K562 (cell line): ENCODE measurements at regions not wholly inside any gene's neighbourhood (a gene's known extent, or its start where the extent isn't known, plus 50 kb on each side); places are given as distances from the start of the nearest gene placed in this dataset.

ENCODE experiments used
- ATAC-seq: fragments of 200-7000 bp; cut with Tn5 transposase; 3 replicates; pipeline ENCODE4 v1.9.1; 2020; ENCODE audit warnings: moderate library complexity
- BruUV-seq: library from RNA; stranded (reverse); fragments of 400-500 nt; replicated peaks from 2 replicates; lab custom pipeline; 2021; lab: Mats Ljungman, UMichigan
- CTCF ChIA-PET: fragments of 300-600 bp; formaldehyde crosslinking; extraction: SDS; loops from one replicate; lab custom pipeline; 2021; ENCODE audit warnings: low intra/inter-chr PET ratio; lab: Yijun Ruan, JAX
- POLR2A ChIA-PET: fragments of 300-600, 350-650 bp; sonication (Branson Sonifier 250); formaldehyde crosslinking; extraction: SDS; loops from one replicate; lab custom pipeline; 2021; ENCODE audit warnings: antibody characterized with exemption, inconsistent platforms; lab: Yijun Ruan, JAX
- DNase-seq, 4 experiments: peaks; one replicate each; pipeline versions ENCODE4 v3.0.0 to v3.0.0-alpha.2; 2011 to 2018; ENCODE audit warnings: low spot score in 3 of 4, mixed read lengths in 3 of 4; ENCODE audit errors: extremely low read depth in 1 of 4
- FAIRE-seq: peaks from 2 replicates; lab custom pipeline; 2011; peaks lifted over from hg19 to GRCh38; lab: Jason Lieb, UNC
- H2AFZ ChIP-seq: 2 replicates; pipeline ENCODE4 v1.6.0; 2011; ENCODE audit warnings: low read depth, low read length, control low read depth, inconsistent platforms
- H3K27ac ChIP-seq: fragments of 200-600 bp; 3 replicates; pipeline ENCODE4 v1.8.0; 2011; ENCODE audit warnings: low read depth, mild to moderate bottlenecking, control low read depth, inconsistent platforms, low read length, moderate library complexity, mixed read lengths; ENCODE audit errors: extremely low read depth
- H3K27me3 ChIP-seq, 2 experiments: fragments of 300-600 bp in 1 of 2; 2 replicates in 1 of 2; 3 replicates in 1 of 2; pipeline versions ENCODE4 v1.6.0 to v1.8.0; 2011; ENCODE audit warnings: inconsistent platforms in 2 of 2, low read length in 2 of 2, mild to moderate bottlenecking in 1 of 2, mixed read lengths in 1 of 2, moderate library complexity in 1 of 2; ENCODE audit not compliant: control insufficient read depth in 2 of 2, insufficient read depth in 2 of 2
- H3K36me3 ChIP-seq: fragments of 300-600 bp; 3 replicates; pipeline ENCODE4 v1.8.0; 2011; ENCODE audit warnings: mild to moderate bottlenecking, low read length, inconsistent platforms; ENCODE audit not compliant: control insufficient read depth, insufficient read depth
- H3K4me1 ChIP-seq, 2 experiments: fragments of 200-600 bp in 1 of 2; replicated peaks in 1 of 2; 2 replicates in 1 of 2; 3 replicates in 1 of 2; pipeline versions ENCODE4 v1.5.1 to v1.8.0; 2011; ENCODE audit warnings: inconsistent platforms in 2 of 2, low read length in 2 of 2, mild to moderate bottlenecking in 1 of 2, mixed read lengths in 1 of 2, moderate library complexity in 1 of 2; ENCODE audit not compliant: control insufficient read depth in 2 of 2, insufficient read depth in 2 of 2
- H3K4me2 ChIP-seq: 2 replicates; pipeline ENCODE4 v1.6.1; 2011; ENCODE audit warnings: low read length, control low read depth, inconsistent platforms, mixed read lengths; ENCODE audit not compliant: insufficient read depth
- H3K4me3 ChIP-seq: fragments of 200-600 bp; sonication (generic), shearing (Covaris generic); 2 replicates; pipeline ENCODE4 v1.5.1; 2016; ENCODE audit warnings: control low read depth, inconsistent platforms
- H3K79me2 ChIP-seq: fragments of 200-600 bp; 3 replicates; pipeline ENCODE4 v1.8.0; 2011; ENCODE audit warnings: low read length, inconsistent platforms; ENCODE audit not compliant: control insufficient read depth, insufficient read depth
- H3K9ac ChIP-seq, 2 experiments: 2 replicates each; pipeline versions ENCODE4 v1.6.0 to v1.6.1; 2011; ENCODE audit warnings: low read depth in 2 of 2, low read length in 2 of 2, control low read depth in 1 of 2, inconsistent platforms in 1 of 2, mild to moderate bottlenecking in 1 of 2, mixed read lengths in 1 of 2; ENCODE audit not compliant: insufficient read depth in 1 of 2
- H3K9me1 ChIP-seq: one replicate; pipeline ENCODE4 v1.6.0; 2011; ENCODE audit warnings: inconsistent platforms, mild to moderate bottlenecking, low read length, moderate library complexity; ENCODE audit not compliant: control insufficient read depth, insufficient read depth
- H3K9me3 ChIP-seq: replicated peaks from 2 replicates; pipeline ENCODE4 v1.5.1; 2011; ENCODE audit warnings: low read depth, low read length, inconsistent platforms; ENCODE audit not compliant: control insufficient read depth, insufficient read depth
- H4K20me1 ChIP-seq: replicated peaks from 2 replicates; pipeline ENCODE4 v1.6.1; 2011; ENCODE audit warnings: low read length, inconsistent platforms, mixed read lengths; ENCODE audit not compliant: control insufficient read depth, insufficient read depth
- ARHGAP35 ChIP-seq: fragments of 450-650 bp; IDR thresholded peaks from 2 replicates; pipeline ENCODE4 v1.6.1; 2018; ENCODE audit not compliant: partially characterized antibody
- CXXC5 ChIP-seq: fragments of 250-450 bp; sonication (Bioruptor Pico); IDR thresholded peaks from 2 replicates; pipeline ENCODE4 v1.8.0; 2022; ENCODE audit warnings: inconsistent platforms, mild to moderate bottlenecking, moderate library complexity
- FIP1L1 ChIP-seq: fragments of 200-400 bp; formaldehyde crosslinking; IDR thresholded peaks from 2 replicates; pipeline ENCODE4 v1.6.1; 2018; ENCODE audit warnings: mild to moderate bottlenecking, low read depth, low read length; ENCODE audit not compliant: poor library complexity, severe bottlenecking
- MAFG ChIP-seq: fragments of 450-650 bp; conservative IDR thresholded peaks from 2 replicates; pipeline ENCODE4 v1.6.1; 2016; ENCODE audit warnings: missing genetic modification characterization, missing compliant biosample characterization
- MTA2 ChIP-seq: fragments of 450-650 bp; IDR thresholded peaks from 2 replicates; pipeline ENCODE4 v1.6.1; 2016; ENCODE audit warnings: low read depth
- RBM14 ChIP-seq: fragments of 200-400 bp; formaldehyde crosslinking; IDR thresholded peaks from 2 replicates; pipeline ENCODE4 v1.6.1; 2018; ENCODE audit warnings: low read depth, mild to moderate bottlenecking, low read length, moderate library complexity, borderline replicate concordance; ENCODE audit not compliant: insufficient read depth
- TCF3 ChIP-seq: sonication (generic); formaldehyde crosslinking; IDR thresholded peaks from 2 replicates; pipeline ENCODE4 v1.4.0; 2020; ENCODE audit warnings: mild to moderate bottlenecking, missing genetic modification reagents
- ZNF165 ChIP-seq: fragments of 250-450 bp; sonication (Bioruptor Pico); IDR thresholded peaks from 2 replicates; pipeline ENCODE4 v1.4.0; 2020; ENCODE audit warnings: borderline replicate concordance
- ZNF282 ChIP-seq: sonication (generic); formaldehyde crosslinking; IDR thresholded peaks from 2 replicates; pipeline ENCODE4 v1.8.1; 2023; ENCODE audit warnings: missing genetic modification reagents
- WGBS: fragments of 100-300 bp; shearing (Covaris generic); methylation state at CpG from one replicate; pipeline ENCODE4 v1.1.6; 2016; ENCODE audit warnings: low coverage, mixed read lengths; ENCODE audit not compliant: insufficient coverage; ENCODE audit errors: missing lambda C conversion rate; 5-methylcytosine and 5-hydroxymethylcytosine counted together
- in situ Hi-C: fragments of 300-500 bp; cut with MboI; formaldehyde crosslinking; loops from 4 replicates; pipeline ENCODE4 v1.15.0; 2018; ENCODE audit warnings: inconsistent platforms, mixed read lengths
- intact Hi-C: fragments of 100-400 bp; cut with micrococcal nuclease; formaldehyde crosslinking; loops from 2 replicates; pipeline ENCODE4 v1.14.2; 2022
- TF ChIP-seq, protein P1 (sequence below): sonication (generic); formaldehyde crosslinking; IDR thresholded peaks from 2 replicates; pipeline ENCODE4 v1.8.1; 2023; ENCODE audit warnings: mild to moderate bottlenecking, missing genetic modification reagents

DNA sequence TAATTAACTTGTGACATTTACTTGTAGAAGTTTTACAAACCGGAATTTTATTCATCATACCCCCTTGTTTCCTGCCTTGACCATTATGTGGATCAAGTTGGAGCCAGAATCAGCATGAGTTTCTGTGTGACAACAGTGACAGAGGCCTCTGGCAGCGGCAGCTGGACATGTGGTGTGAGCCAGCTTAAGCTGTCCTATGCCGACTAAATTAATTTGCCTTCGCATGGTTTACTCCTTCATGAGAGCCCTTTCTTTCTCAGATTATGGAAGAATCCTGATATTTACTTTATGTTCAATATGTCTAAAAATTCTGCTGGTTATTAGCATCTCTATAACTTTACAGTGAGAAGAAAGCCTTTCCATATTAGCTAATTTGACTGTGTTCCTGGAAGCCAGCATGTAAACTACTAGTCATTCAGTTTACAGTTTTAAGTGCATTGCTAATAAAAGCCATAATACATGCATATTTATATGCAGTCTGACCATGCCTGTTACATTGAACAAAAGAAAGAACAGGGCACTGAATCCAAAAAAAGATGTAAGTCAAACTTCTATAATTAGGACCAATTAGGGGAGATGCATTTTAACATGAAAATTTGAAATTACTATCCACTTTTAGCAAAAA lies 495.8 kb upstream of the ACVR2A start:
- CTCF ChIA-PET: no interaction called here
- H4K20me1 ChIP-seq: no peaks in the 10 kb centered on the region
- no peak for TF ChIP-seq MAFG (tag)
- no peak for TF ChIP-seq TCF3 (CRISPR knock-in tag)
- TF ChIP-seq ZNF282: no peak
- no peak for TF ChIP-seq CXXC5 (CRISPR knock-in tag)
- TF ChIP-seq ZNF165 (CRISPR knock-in tag): no peak
- TF ChIP-seq FIP1L1: no peak
- TF ChIP-seq RBM14: no peak
- TF ChIP-seq, protein P1, sequence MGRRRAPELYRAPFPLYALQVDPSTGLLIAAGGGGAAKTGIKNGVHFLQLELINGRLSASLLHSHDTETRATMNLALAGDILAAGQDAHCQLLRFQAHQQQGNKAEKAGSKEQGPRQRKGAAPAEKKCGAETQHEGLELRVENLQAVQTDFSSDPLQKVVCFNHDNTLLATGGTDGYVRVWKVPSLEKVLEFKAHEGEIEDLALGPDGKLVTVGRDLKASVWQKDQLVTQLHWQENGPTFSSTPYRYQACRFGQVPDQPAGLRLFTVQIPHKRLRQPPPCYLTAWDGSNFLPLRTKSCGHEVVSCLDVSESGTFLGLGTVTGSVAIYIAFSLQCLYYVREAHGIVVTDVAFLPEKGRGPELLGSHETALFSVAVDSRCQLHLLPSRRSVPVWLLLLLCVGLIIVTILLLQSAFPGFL (CRISPR knock-in tag): no peak
- no peak for TF ChIP-seq ARHGAP35
- TF ChIP-seq MTA2: no peak
- TF ChIP-seq, all 486 proteins: peak for 0
- no peaks in the 10 kb centered on the region for H3K27me3 ChIP-seq
- H3K9me3 ChIP-seq: no peaks in the 10 kb centered on the region; the same call in none of the 2 replicates
- H3K79me2 ChIP-seq: no peaks in the 10 kb centered on the region
- no peak overlapping the region for H3K9ac ChIP-seq
- DNase-seq (no peak), FAIRE-seq (no peak), ATAC-seq (no peak)
- H3K4me2 ChIP-seq: no peak overlapping the region
- H3K27ac ChIP-seq: no peak overlapping the region
- no TSS peak for BruUV-seq
- POLR2A ChIA-PET: no interaction called here
- 2% methylated on average over 4 of the region's 4 CpGs for WGBS
- no peak overlapping the region for H2AFZ ChIP-seq
- intact Hi-C loops (no loop called here), in situ Hi-C loops (no loop called here)
- no peaks in the 10 kb centered on the region for H3K4me1 ChIP-seq
- H3K9me1 ChIP-seq: no peaks in the 10 kb centered on the region
- no peaks in the 10 kb centered on the region for H3K36me3 ChIP-seq
- no peak overlapping the region for H3K4me3 ChIP-seq
